ENCODE measurements at regions not wholly inside any gene's neighbourhood (a gene's known extent, or its start where the extent isn't known, plus 50 kb on each side); places are given as distances from the start of the nearest gene placed in this dataset.

- no peaks in the 10 kb centered on the region for H3K36me3 ChIP-seq
- H3K4me3 ChIP-seq = no peak overlapping the region
- H3K27ac ChIP-seq = no peak overlapping the region
- H3K27me3 ChIP-seq (replicated peaks; ENCODE audit: insufficient read depth) = no peaks in the 10 kb centered on the region
- H3K4me1 ChIP-seq (replicated peaks) = no peaks in the 10 kb centered on the region
- no peak for DNase-seq (ENCODE audit: low spot score)
- no peaks in the 10 kb centered on the region for H3K9me3 ChIP-seq
- TF ChIP-seq POLR2AphosphoS5 (IDR thresholded peaks at IDR 0.05) = no peak
- no peak for TF ChIP-seq CTCF (IDR thresholded peaks at IDR 0.05)
- TF ChIP-seq POLR2A (IDR thresholded peaks at IDR 0.05) = no peak
- intact Hi-C loops (cut with DNase I) = no loop called here
- 51% methylated on average over 1 of the region's 1 CpG for WGBS
These were observed 320.0 kb upstream of the ROBO1 start for GRCh38 chr3:80087767-80088166.

- Histone ChIP-seq H3K4me1 (replicated peaks) (no peaks in the 10 kb centered on the region), H3K4me3 (no peak overlapping the region), H3K9me3 (no peaks in the 10 kb centered on the region), H3K36me3 (no peaks in the 10 kb centered on the region), H3K27me3 (replicated peaks; ENCODE audit: insufficient read depth) (no peaks in the 10 kb centered on the region), H3K27ac (no peak overlapping the region)
- TF ChIP-seq POLR2AphosphoS5 (IDR thresholded peaks at IDR 0.05) = no peak
- no peak for TF ChIP-seq POLR2A (IDR thresholded peaks at IDR 0.05)
- TF ChIP-seq CTCF (IDR thresholded peaks at IDR 0.05) = no peak
- intact Hi-C loops (cut with DNase I) = no loop called here
- DNase-seq (ENCODE audit: low spot score) = no peak
These were observed 318.6 kb upstream of the ROBO1 start for GRCh38 chr3:80086426-80086825.

- H3K27ac ChIP-seq = no peak overlapping the region
- H3K27me3 ChIP-seq (replicated peaks; ENCODE audit: insufficient read depth) = no peaks in the 10 kb centered on the region
- TF ChIP-seq CTCF (IDR thresholded peaks at IDR 0.05) (no peak), POLR2AphosphoS5 (IDR thresholded peaks at IDR 0.05) (no peak), POLR2A (IDR thresholded peaks at IDR 0.05) (no peak)
- no peaks in the 10 kb centered on the region for H3K9me3 ChIP-seq
- H3K4me1 ChIP-seq (replicated peaks) = no peaks in the 10 kb centered on the region
- H3K36me3 ChIP-seq = no peaks in the 10 kb centered on the region
- no peak overlapping the region for H3K4me3 ChIP-seq
- intact Hi-C loops (cut with DNase I) = no loop called here
- no peak for DNase-seq (ENCODE audit: low spot score)
These were observed 312.1 kb upstream of the ROBO1 start for GRCh38 chr3:80079886-80080285.

- Histone ChIP-seq H3K36me3 (no peaks in the 10 kb centered on the region), H3K4me1 (replicated peaks) (no peaks in the 10 kb centered on the region), H3K9me3 (no peaks in the 10 kb centered on the region), H3K27me3 (replicated peaks; ENCODE audit: insufficient read depth) (no peaks in the 10 kb centered on the region), H3K27ac (no peak overlapping the region), H3K4me3 (no peak overlapping the region)
- 67% methylated on average over 3 of the region's 3 CpGs for WGBS
- intact Hi-C loops (cut with DNase I) = no loop called here
- TF ChIP-seq CTCF (IDR thresholded peaks at IDR 0.05) = no peak
- TF ChIP-seq POLR2A (IDR thresholded peaks at IDR 0.05) = no peak
- no peak for TF ChIP-seq POLR2AphosphoS5 (IDR thresholded peaks at IDR 0.05)
- no peak for DNase-seq (ENCODE audit: low spot score)
These were observed 300.7 kb upstream of the ROBO1 start for GRCh38 chr3:80068459-80068858.

- DNase-seq (ENCODE audit: low spot score) = no peak
- Histone ChIP-seq H3K27me3 (replicated peaks; ENCODE audit: insufficient read depth) (no peaks in the 10 kb centered on the region), H3K36me3 (no peaks in the 10 kb centered on the region), H3K9me3 (no peaks in the 10 kb centered on the region), H3K4me1 (replicated peaks) (no peaks in the 10 kb centered on the region), H3K4me3 (no peak overlapping the region), H3K27ac (no peak overlapping the region)
- WGBS = 95% methylated on average over 8 of the region's 8 CpGs
- no peak for TF ChIP-seq POLR2A (IDR thresholded peaks at IDR 0.05)
- intact Hi-C loops (cut with DNase I) = no loop called here
These were observed 295.7 kb upstream of the ROBO1 start for GRCh38 chr3:80063535-80063934.

Measured in prostate gland (tissue), 2 donors.